B cell (primary cell): ENCODE measurements at regions not wholly inside any gene's neighbourhood (a gene's known extent, or its start where the extent isn't known, plus 50 kb on each side); places are given as distances from the start of the nearest gene placed in this dataset.

ENCODE experiments used
- EZH2 ChIP-seq: IDR thresholded peaks from 2 replicates; pipeline ENCODE4 v1.6.1; 2012; ENCODE audit warnings: borderline replicate concordance, low read depth, mild to moderate bottlenecking, moderate library complexity, low read length; ENCODE audit not compliant: insufficient read depth, poor library complexity, severe bottlenecking
- TF ChIP-seq, protein P1 (sequence below): fragments of 200-600 bp; IDR thresholded peaks from one replicate; pipeline ENCODE4 v1.8.0; 2022; ENCODE audit warnings: antibody characterized with exemption, mild to moderate bottlenecking

DNA sequence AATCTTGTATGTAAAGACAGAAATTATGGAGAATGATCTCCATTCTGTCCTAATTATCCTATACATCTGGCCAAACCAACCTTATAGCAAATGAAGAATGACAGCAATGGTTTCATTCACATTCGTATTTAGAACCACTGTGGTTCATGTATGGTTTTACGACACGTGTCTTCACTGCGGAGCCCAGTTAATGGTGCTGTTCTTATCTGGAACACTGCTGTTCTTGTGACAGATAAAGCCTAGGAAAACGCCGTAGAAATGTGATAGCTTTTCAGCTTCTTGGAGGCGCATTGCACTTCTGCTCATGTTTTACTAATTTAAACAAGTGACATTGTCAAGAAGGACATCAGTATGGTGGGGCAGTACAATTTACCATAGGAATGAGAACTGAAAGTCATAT, 2266.4 kb upstream of the TENM3 start:
- TF ChIP-seq, protein P1, sequence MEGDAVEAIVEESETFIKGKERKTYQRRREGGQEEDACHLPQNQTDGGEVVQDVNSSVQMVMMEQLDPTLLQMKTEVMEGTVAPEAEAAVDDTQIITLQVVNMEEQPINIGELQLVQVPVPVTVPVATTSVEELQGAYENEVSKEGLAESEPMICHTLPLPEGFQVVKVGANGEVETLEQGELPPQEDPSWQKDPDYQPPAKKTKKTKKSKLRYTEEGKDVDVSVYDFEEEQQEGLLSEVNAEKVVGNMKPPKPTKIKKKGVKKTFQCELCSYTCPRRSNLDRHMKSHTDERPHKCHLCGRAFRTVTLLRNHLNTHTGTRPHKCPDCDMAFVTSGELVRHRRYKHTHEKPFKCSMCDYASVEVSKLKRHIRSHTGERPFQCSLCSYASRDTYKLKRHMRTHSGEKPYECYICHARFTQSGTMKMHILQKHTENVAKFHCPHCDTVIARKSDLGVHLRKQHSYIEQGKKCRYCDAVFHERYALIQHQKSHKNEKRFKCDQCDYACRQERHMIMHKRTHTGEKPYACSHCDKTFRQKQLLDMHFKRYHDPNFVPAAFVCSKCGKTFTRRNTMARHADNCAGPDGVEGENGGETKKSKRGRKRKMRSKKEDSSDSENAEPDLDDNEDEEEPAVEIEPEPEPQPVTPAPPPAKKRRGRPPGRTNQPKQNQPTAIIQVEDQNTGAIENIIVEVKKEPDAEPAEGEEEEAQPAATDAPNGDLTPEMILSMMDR = no peak
- TF ChIP-seq EZH2 = no peak
